ENCODE measurements at regions not wholly inside any gene's neighbourhood (a gene's known extent, or its start where the extent isn't known, plus 50 kb on each side); places are given as distances from the start of the nearest gene placed in this dataset.

DNA sequence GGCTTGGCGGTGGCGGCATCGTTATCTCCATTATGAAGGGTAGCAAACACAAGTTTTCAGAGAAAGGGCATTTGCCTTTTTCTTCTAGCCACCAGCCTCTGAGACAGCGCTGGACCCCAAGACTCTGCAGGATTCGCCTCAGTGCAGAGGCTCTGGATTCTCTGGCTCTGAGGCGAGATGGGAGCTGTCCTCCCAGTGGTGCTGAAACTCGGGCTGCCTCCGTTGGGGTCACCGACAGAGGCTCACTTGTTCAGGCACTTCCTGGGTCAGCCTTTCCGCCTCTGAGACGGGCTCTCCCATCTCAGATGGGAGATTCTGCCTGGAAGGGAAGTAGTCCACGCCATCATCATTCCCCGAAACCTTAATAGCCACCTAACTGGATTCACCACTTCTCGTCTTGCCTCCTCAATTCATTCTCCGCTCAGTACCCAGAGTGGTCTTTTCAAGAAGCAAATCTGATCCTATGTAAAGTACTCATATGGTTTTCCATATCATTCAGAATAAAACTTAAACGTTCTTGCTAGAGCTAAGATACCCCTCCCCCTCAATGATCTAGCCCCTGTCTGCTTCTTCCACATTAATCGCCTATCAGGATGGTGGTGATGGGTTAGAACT is 76.9 kb downstream of the RHCG start:
- TF ChIP-seq, protein P1, sequence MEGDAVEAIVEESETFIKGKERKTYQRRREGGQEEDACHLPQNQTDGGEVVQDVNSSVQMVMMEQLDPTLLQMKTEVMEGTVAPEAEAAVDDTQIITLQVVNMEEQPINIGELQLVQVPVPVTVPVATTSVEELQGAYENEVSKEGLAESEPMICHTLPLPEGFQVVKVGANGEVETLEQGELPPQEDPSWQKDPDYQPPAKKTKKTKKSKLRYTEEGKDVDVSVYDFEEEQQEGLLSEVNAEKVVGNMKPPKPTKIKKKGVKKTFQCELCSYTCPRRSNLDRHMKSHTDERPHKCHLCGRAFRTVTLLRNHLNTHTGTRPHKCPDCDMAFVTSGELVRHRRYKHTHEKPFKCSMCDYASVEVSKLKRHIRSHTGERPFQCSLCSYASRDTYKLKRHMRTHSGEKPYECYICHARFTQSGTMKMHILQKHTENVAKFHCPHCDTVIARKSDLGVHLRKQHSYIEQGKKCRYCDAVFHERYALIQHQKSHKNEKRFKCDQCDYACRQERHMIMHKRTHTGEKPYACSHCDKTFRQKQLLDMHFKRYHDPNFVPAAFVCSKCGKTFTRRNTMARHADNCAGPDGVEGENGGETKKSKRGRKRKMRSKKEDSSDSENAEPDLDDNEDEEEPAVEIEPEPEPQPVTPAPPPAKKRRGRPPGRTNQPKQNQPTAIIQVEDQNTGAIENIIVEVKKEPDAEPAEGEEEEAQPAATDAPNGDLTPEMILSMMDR (IDR thresholded peaks at IDR 0.05; ENCODE audit: low read depth, low read length, poor library complexity, severe bottlenecking) = no peak
- no peak for TF ChIP-seq EZH2phosphoT487 (IDR thresholded peaks at IDR 0.05; ENCODE audit: borderline replicate concordance, low read length)
